ENCODE measurements at regions not wholly inside any gene's neighbourhood (a gene's known extent, or its start where the extent isn't known, plus 50 kb on each side); places are given as distances from the start of the nearest gene placed in this dataset.

- TF ChIP-seq POLR2AphosphoS5 (IDR thresholded peaks at IDR 0.05; ENCODE audit: borderline replicate concordance, low read depth, low read length): no peak
- no peak for TF ChIP-seq EZH2 (IDR thresholded peaks at IDR 0.05)
Observed at GRCh38 chr12:83805873-83806272, 1106.7 kb downstream of the SLC6A15 start.
